Ishikawa (cell line): ENCODE measurements at regions not wholly inside any gene's neighbourhood (a gene's known extent, or its start where the extent isn't known, plus 50 kb on each side); places are given as distances from the start of the nearest gene placed in this dataset.

Source experiments
- CEBPB ChIP-seq: IDR thresholded peaks from 2 replicates; pipeline ENCODE4 v1.6.1; 2012
- EP300 ChIP-seq: IDR thresholded peaks from 2 replicates; pipeline ENCODE4 v1.6.1; 2012; ENCODE audit warnings: borderline replicate concordance
- FOXM1 ChIP-seq: IDR thresholded peaks from 2 replicates; pipeline ENCODE4 v1.6.1; 2012; ENCODE audit warnings: low read depth, borderline replicate concordance
- RAD21 ChIP-seq: IDR thresholded peaks from 2 replicates; pipeline ENCODE4 v1.6.1; 2012; ENCODE audit warnings: low read depth
- TAF1 ChIP-seq: IDR thresholded peaks from 2 replicates; pipeline ENCODE4 v1.6.1; 2012; ENCODE audit warnings: low read depth, mild to moderate bottlenecking
- TF ChIP-seq, protein P1 (sequence below): IDR thresholded peaks from 2 replicates; pipeline ENCODE4 v1.6.1; 2012; ENCODE audit warnings: low read depth, mild to moderate bottlenecking
- TF ChIP-seq, protein P2 (sequence below): IDR thresholded peaks from 2 replicates; pipeline ENCODE4 v1.6.1; 2012

DNA sequence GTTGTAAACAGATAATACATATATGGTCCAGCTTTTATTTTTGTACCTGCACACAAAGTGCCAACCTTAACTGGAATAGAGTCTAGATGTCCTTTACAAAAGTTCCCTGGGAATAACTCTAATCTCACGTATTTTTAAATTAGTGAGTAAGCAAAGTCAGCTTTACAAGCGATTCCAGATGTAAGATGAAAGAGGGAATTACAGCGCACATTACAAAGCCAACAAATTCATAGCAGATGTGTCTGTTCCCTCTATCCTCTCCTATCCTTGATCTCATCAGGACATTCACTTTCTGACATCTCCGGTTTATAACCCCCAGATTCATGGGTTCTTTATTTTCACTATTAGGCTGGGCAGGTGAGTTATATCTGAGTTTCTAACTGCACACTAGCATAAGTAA is 406.8 kb upstream of the ZNF385D start:
- TF ChIP-seq TAF1: no peak
- TF ChIP-seq CEBPB: no peak
- TF ChIP-seq, protein P1, sequence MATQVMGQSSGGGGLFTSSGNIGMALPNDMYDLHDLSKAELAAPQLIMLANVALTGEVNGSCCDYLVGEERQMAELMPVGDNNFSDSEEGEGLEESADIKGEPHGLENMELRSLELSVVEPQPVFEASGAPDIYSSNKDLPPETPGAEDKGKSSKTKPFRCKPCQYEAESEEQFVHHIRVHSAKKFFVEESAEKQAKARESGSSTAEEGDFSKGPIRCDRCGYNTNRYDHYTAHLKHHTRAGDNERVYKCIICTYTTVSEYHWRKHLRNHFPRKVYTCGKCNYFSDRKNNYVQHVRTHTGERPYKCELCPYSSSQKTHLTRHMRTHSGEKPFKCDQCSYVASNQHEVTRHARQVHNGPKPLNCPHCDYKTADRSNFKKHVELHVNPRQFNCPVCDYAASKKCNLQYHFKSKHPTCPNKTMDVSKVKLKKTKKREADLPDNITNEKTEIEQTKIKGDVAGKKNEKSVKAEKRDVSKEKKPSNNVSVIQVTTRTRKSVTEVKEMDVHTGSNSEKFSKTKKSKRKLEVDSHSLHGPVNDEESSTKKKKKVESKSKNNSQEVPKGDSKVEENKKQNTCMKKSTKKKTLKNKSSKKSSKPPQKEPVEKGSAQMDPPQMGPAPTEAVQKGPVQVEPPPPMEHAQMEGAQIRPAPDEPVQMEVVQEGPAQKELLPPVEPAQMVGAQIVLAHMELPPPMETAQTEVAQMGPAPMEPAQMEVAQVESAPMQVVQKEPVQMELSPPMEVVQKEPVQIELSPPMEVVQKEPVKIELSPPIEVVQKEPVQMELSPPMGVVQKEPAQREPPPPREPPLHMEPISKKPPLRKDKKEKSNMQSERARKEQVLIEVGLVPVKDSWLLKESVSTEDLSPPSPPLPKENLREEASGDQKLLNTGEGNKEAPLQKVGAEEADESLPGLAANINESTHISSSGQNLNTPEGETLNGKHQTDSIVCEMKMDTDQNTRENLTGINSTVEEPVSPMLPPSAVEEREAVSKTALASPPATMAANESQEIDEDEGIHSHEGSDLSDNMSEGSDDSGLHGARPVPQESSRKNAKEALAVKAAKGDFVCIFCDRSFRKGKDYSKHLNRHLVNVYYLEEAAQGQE: no peak
- TF ChIP-seq FOXM1: no peak
- TF ChIP-seq RAD21: no peak
- TF ChIP-seq, protein P2, sequence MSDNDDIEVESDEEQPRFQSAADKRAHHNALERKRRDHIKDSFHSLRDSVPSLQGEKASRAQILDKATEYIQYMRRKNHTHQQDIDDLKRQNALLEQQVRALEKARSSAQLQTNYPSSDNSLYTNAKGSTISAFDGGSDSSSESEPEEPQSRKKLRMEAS: no peak
- no peak for TF ChIP-seq EP300
